ENCODE measurements at regions not wholly inside any gene's neighbourhood (a gene's known extent, or its start where the extent isn't known, plus 50 kb on each side); places are given as distances from the start of the nearest gene placed in this dataset.

- no peak for TF ChIP-seq CTCF (conservative IDR thresholded peaks at IDR 0.05; ENCODE audit: low read depth, low read length)
- no peak for TF ChIP-seq EZH2 (IDR thresholded peaks at IDR 0.05; ENCODE audit: borderline replicate concordance, low read depth, low read length, poor library complexity, severe bottlenecking)
Observed at GRCh38 chr9:93874242-93874641, 80.9 kb downstream of the BARX1 start.

Data from A673 (cell line).